ENCODE measurements at regions not wholly inside any gene's neighbourhood (a gene's known extent, or its start where the extent isn't known, plus 50 kb on each side); places are given as distances from the start of the nearest gene placed in this dataset.

DNA sequence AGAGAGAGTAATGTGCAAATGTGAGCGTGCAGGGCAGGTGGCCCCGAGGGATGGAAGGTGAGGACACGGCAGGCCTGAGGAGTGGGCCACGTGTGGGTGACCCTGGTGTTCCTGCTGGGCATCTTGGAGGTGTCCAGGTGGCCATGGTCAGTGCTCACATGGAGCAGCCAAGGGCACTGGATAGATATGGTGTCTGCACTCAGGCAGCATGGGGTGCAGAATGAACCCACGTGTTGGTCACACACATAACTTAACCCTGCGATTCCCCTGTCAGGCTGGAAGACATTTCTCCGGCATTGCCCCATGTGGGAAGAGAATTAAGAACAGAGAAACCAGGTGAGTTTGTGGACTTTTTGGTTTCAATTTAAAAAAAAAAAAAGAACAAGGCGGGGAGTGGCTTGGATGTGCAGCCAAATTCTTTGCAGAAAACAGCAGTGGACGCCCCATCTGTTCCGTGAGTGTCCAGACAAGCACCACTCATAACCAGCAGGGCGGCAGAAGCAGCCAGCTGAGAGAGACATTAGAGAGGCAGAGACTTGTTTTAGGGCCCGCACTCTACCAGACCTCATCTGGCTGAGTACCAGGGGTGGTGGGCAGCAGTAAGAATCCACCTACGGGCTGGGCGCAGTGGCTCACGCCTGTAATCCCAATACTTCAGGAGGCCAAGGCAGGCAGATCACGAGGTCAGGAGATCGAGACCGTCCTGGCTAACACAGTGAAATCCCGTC is 249.8 kb downstream of the ACKR3 start:
- no peak for ATAC-seq (ENCODE audit: low FRiP score)
- TF ChIP-seq, protein P1, sequence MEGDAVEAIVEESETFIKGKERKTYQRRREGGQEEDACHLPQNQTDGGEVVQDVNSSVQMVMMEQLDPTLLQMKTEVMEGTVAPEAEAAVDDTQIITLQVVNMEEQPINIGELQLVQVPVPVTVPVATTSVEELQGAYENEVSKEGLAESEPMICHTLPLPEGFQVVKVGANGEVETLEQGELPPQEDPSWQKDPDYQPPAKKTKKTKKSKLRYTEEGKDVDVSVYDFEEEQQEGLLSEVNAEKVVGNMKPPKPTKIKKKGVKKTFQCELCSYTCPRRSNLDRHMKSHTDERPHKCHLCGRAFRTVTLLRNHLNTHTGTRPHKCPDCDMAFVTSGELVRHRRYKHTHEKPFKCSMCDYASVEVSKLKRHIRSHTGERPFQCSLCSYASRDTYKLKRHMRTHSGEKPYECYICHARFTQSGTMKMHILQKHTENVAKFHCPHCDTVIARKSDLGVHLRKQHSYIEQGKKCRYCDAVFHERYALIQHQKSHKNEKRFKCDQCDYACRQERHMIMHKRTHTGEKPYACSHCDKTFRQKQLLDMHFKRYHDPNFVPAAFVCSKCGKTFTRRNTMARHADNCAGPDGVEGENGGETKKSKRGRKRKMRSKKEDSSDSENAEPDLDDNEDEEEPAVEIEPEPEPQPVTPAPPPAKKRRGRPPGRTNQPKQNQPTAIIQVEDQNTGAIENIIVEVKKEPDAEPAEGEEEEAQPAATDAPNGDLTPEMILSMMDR (IDR thresholded peaks at IDR 0.05): no peak
- no peak for DNase-seq (ENCODE audit: low spot score)

DNA sequence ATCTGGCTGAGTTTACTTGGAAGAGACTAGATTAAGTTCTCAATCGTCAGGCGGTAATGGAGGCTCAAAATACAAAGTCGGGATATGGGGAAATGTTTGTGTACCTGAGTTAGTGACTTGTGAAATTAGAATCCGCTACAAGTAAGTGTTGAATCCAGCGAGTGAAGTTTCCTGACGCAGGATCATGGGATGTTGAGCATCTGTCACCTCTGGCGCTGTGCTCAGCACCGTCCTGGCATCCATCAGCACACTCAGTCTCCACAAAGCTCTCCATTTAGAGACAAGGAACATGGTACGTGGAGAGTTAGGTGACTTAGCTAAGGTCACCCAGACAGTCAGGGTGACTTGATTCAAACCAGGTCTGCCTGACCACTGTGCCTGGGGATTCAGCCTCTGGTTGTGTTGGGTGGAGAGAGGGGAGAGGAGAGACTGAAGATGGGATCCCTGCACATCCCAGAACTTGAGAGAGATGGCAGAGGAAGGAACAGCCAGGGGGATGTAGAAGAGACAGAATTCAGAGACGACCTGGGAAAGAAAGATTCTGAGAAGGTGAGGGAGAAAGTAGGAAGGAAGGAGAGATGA is 251.2 kb downstream of the ACKR3 start:
- TF ChIP-seq, protein P1 (IDR thresholded peaks at IDR 0.05): no peak
- ATAC-seq (ENCODE audit: low FRiP score): no peak
- no peak for DNase-seq (ENCODE audit: low spot score)

- ATAC-seq (ENCODE audit: low FRiP score) (no peak), DNase-seq (ENCODE audit: low spot score) (no peak)
- TF ChIP-seq, protein P1 (IDR thresholded peaks at IDR 0.05): no peak
Observed at GRCh38 chr2:236823041-236823629, 253.5 kb downstream of the ACKR3 start.

GRCh38 chr2:236823963-236824362 is 254.3 kb downstream of the ACKR3 start:
- ATAC-seq (ENCODE audit: low FRiP score) (no peak), DNase-seq (ENCODE audit: low spot score) (no peak)
- TF ChIP-seq, protein P1 (IDR thresholded peaks at IDR 0.05): no peak

- no peak for DNase-seq (ENCODE audit: low spot score)
- ATAC-seq (ENCODE audit: low FRiP score): no peak
- TF ChIP-seq, protein P1 (IDR thresholded peaks at IDR 0.05): no peak
Observed at GRCh38 chr2:236824836-236825235, 255.2 kb downstream of the ACKR3 start.

DNA sequence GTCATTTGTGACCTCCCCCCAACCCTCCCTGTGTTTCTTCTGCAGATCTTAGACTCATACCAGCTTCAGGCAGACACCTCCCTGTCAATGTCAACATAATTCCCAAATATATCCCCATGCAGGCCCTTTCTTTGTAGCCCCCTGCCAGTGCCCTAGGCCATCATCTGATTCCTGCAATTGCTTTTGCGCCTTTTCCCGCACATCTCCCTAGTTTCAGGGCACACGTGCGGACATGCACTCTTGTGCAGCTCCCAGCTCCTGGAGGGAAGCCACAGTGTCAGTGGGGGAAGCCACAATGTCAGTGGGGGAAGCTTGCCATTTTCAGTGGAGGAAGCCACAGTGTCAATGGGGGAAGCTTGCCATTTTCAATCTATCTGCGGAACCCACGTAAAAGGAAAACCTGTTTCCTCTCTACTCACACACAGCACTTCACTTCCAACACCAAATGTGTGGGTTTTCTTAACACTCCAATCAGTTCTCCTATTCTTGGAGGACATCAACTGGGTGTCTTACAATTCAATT is 256.4 kb downstream of the ACKR3 start:
- TF ChIP-seq, protein P1 (IDR thresholded peaks at IDR 0.05): no peak
- ATAC-seq (ENCODE audit: low FRiP score) (no peak), DNase-seq (ENCODE audit: low spot score) (no peak)
